Keratinocyte (primary cell): ENCODE measurements at regions not wholly inside any gene's neighbourhood (a gene's known extent, or its start where the extent isn't known, plus 50 kb on each side); places are given as distances from the start of the nearest gene placed in this dataset.

ENCODE experiments used
- DNase-seq: peaks from one replicate; pipeline ENCODE4 v3.0.0-alpha.2; 2011; ENCODE audit warnings: low read depth, missing footprints, low spot score
- FAIRE-seq: peaks from 2 replicates; lab custom pipeline; 2011; peaks lifted over from hg19 to GRCh38; lab: Jason Lieb, UNC
- H2AFZ ChIP-seq: 2 replicates; pipeline ENCODE4 v1.6.0; 2012; ENCODE audit warnings: low read length, control low read depth, inconsistent platforms; ENCODE audit not compliant: control insufficient read depth
- H3K27ac ChIP-seq: 2 replicates; pipeline ENCODE4 v1.5.1; 2011; ENCODE audit warnings: low read length; ENCODE audit not compliant: control insufficient read depth, insufficient read depth
- H3K27me3 ChIP-seq: 3 replicates; pipeline ENCODE4 v1.6.0; 2011; ENCODE audit warnings: low read length; ENCODE audit not compliant: control insufficient read depth, insufficient read depth; ENCODE audit errors: extremely low read depth
- H3K36me3 ChIP-seq, 2 experiments: 2 replicates in 1 of 2; 3 replicates in 1 of 2; pipeline ENCODE4 v1.5.1; 2011; ENCODE audit warnings: low read length in 2 of 2, mild to moderate bottlenecking in 1 of 2; ENCODE audit not compliant: control insufficient read depth in 2 of 2, insufficient read depth in 2 of 2; ENCODE audit errors: extremely low read depth in 1 of 2
- H3K4me1 ChIP-seq: 3 replicates; pipeline ENCODE4 v1.5.1; 2011; ENCODE audit warnings: low read length; ENCODE audit not compliant: control insufficient read depth, insufficient read depth; ENCODE audit errors: extremely low read depth
- H3K4me2 ChIP-seq: 3 replicates; pipeline ENCODE4 v1.6.0; 2011; ENCODE audit warnings: low read depth, low read length; ENCODE audit not compliant: control insufficient read depth, insufficient read depth; ENCODE audit errors: extremely low read depth
- H3K4me3 ChIP-seq, 3 experiments: fragments of 200-600 bp in 1 of 3; sonication (generic) in 1 of 3; 2 replicates in 2 of 3; 3 replicates in 1 of 3; pipeline ENCODE4 v1.5.1; 2011 to 2016; ENCODE audit warnings: low read length in 3 of 3, mild to moderate bottlenecking in 3 of 3, control low read depth in 2 of 3, inconsistent platforms in 1 of 3, low read depth in 1 of 3, mixed read lengths in 1 of 3, mixed run types in 1 of 3, moderate library complexity in 1 of 3; ENCODE audit not compliant: control insufficient read depth in 2 of 3, insufficient read depth in 2 of 3; ENCODE audit errors: extremely low read depth in 1 of 3
- H3K79me2 ChIP-seq: 2 replicates; pipeline ENCODE4 v1.6.0; 2012; ENCODE audit warnings: low read length; ENCODE audit not compliant: control insufficient read depth, insufficient read depth
- H3K9ac ChIP-seq: 3 replicates; pipeline ENCODE4 v1.6.0; 2011; ENCODE audit warnings: low read length; ENCODE audit not compliant: control insufficient read depth, insufficient read depth; ENCODE audit errors: extremely low read depth
- H3K9me1 ChIP-seq: 3 replicates; pipeline ENCODE4 v1.6.0; 2011; ENCODE audit warnings: low read length; ENCODE audit not compliant: control insufficient read depth, insufficient read depth; ENCODE audit errors: extremely low read depth
- H3K9me3 ChIP-seq: 2 replicates; pipeline ENCODE4 v1.5.1; 2012; ENCODE audit warnings: low read depth, low read length; ENCODE audit not compliant: control insufficient read depth
- H4K20me1 ChIP-seq: 3 replicates; pipeline ENCODE4 v1.6.0; 2011; ENCODE audit warnings: low read length; ENCODE audit not compliant: control insufficient read depth, insufficient read depth; ENCODE audit errors: extremely low read depth
- CTCF ChIP-seq, 3 experiments: IDR thresholded peaks in 1 of 3; conservative IDR thresholded peaks in 1 of 3; optimal IDR thresholded peaks in 1 of 3; 2 replicates in 2 of 3; 3 replicates in 1 of 3; pipeline versions ENCODE3 to v1.5.1; 2011; ENCODE audit warnings: low read length in 3 of 3, mild to moderate bottlenecking in 3 of 3, moderate library complexity in 2 of 3, control low read depth in 1 of 3, inconsistent platforms in 1 of 3; ENCODE audit not compliant: insufficient read depth in 2 of 3; ENCODE audit errors: extremely low read depth in 1 of 3
- EZH2 ChIP-seq: IDR thresholded peaks from one replicate; pipeline ENCODE4 v1.6.1; 2012; ENCODE audit warnings: inconsistent platforms, mild to moderate bottlenecking, low read length, moderate library complexity
- dilution Hi-C: fragments of 300-500 bp; cut with MboI; formaldehyde crosslinking; loops from one replicate; pipeline ENCODE4 v1.7.0; 2020; ENCODE audit warnings: low sequenced_read_pairs; ENCODE audit not compliant: extremely low pct_ligation_motif_present

GRCh38 chr10:131626274-131626673, 274.5 kb upstream of the PPP2R2D start:
- H3K9me1 ChIP-seq, result no peaks in the 10 kb centered on the region
- no peaks in the 10 kb centered on the region for H3K36me3 ChIP-seq
- no peak overlapping the region for H3K27ac ChIP-seq
- H2AFZ ChIP-seq, result no peak overlapping the region
- H3K27me3 ChIP-seq, result no peaks in the 10 kb centered on the region
- H3K79me2 ChIP-seq, result no peaks in the 10 kb centered on the region
- H3K9me3 ChIP-seq, result peaks cover under 1% of the 10 kb centered on the region
- no peaks in the 10 kb centered on the region for H4K20me1 ChIP-seq
- dilution Hi-C loops, result no loop called here
- H3K4me3 ChIP-seq, result no peak overlapping the region
- FAIRE-seq (no peak), DNase-seq (no peak)
- TF ChIP-seq CTCF (optimal IDR thresholded peaks at IDR 0.05 in 1 of 3, IDR thresholded peaks at IDR 0.05 in 1 of 3, conservative IDR thresholded peaks at IDR 0.05 in 1 of 3; ENCODE audit: extremely low read depth in 1 of 3, insufficient read depth in 2 of 3, low read length in 3 of 3), result no peak
- no peak for TF ChIP-seq EZH2
- H3K4me1 ChIP-seq, result no peaks in the 10 kb centered on the region
- H3K4me2 ChIP-seq, result no peak overlapping the region
- no peak overlapping the region for H3K9ac ChIP-seq

GRCh38 chr10:131629026-131629770, 271.6 kb upstream of the PPP2R2D start:
- H3K4me2 ChIP-seq, result no peak overlapping the region
- H3K9ac ChIP-seq, result no peak overlapping the region
- TF ChIP-seq CTCF (optimal IDR thresholded peaks at IDR 0.05 in 1 of 3, IDR thresholded peaks at IDR 0.05 in 1 of 3, conservative IDR thresholded peaks at IDR 0.05 in 1 of 3; ENCODE audit: extremely low read depth in 1 of 3, insufficient read depth in 2 of 3, low read length in 3 of 3), result no peak
- no peak overlapping the region for H3K4me3 ChIP-seq
- no peaks in the 10 kb centered on the region for H3K9me1 ChIP-seq
- DNase-seq (no peak), FAIRE-seq (no peak)
- no peak overlapping the region for H3K27ac ChIP-seq
- peaks cover 6% of the 10 kb centered on the region for H3K9me3 ChIP-seq
- no peaks in the 10 kb centered on the region for H3K79me2 ChIP-seq
- no peaks in the 10 kb centered on the region for H3K4me1 ChIP-seq
- no peaks in the 10 kb centered on the region for H3K27me3 ChIP-seq
- no peaks in the 10 kb centered on the region for H3K36me3 ChIP-seq
- no peak overlapping the region for H2AFZ ChIP-seq
- dilution Hi-C loops, result no loop called here
- H4K20me1 ChIP-seq, result no peaks in the 10 kb centered on the region
